ENCODE measurements at regions not wholly inside any gene's neighbourhood (a gene's known extent, or its start where the extent isn't known, plus 50 kb on each side); places are given as distances from the start of the nearest gene placed in this dataset.

DNA sequence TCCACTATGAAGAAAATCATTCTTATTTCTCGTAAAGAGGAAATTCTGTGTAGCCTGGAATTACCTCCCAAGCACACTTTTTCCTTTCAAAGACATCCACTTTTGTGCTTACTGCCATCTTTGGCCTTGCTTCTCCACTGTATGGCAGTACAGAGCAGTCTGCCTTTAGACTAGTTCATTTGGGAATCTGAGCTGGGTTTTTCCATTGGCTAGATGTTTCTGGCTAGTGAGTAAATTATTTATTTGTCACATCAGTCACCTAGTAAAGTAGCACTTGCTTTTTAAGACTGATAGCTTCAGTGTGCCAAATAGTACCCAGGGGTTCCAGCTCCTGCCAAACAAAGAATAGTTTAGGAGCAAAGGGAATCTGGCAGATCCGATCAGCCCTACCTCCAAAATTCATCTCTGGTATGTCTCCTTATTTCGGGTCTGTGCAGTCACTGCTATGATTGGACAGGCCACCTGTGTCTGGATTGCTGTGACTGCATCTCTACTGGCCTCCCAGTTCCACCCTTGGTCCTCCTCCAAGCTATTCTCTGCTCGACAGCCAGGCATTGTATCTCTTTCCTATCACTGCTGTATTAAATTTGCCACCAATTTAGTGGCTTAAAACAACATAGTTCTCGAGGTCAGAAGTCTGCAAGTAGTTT lies 97.6 kb downstream of the NUDT12 start:
- Histone ChIP-seq H4K8ac (ENCODE audit: low read depth in 2 of 2, low read length in 2 of 2) (no peak overlapping the region), H2BK120ac (ENCODE audit: low read depth, low read length) (peak overlapping the region; percentile 14; the same call in 1 of the 2 replicates), H4K5ac (ENCODE audit: low read depth, low read length) (no peak overlapping the region), H4K91ac (ENCODE audit: insufficient read depth, low read depth, low read length) (no peak overlapping the region), H3K9ac (ENCODE audit: low read depth, low read length) (no peak overlapping the region), H3K14ac (replicated peaks; ENCODE audit: low read depth, low read length) (no peak overlapping the region; the same call in 1 of the 2 replicates), H4K20me1 (ENCODE audit: insufficient read depth, low read length) (no peaks in the 10 kb centered on the region), H3K4ac (ENCODE audit: low read depth, low read length) (0 out of 2 replicates have a peak overlapping the region, but pooled peaks have one; percentile 22), H2AK5ac (ENCODE audit: low read depth, low read length) (no peak overlapping the region), H3K4me3 (ENCODE audit: insufficient read depth, low read depth, low read length) (no peak overlapping the region), H3K9me1 (ENCODE audit: insufficient read depth, low read length) (peaks cover 8% of the 10 kb centered on the region; the same call in 1 of the 2 replicates), H3K18ac (ENCODE audit: low read depth, low read length) (no peak overlapping the region), H3K56ac (ENCODE audit: extremely low read depth, insufficient read depth, low read length) (no peak overlapping the region), H2AFZ (replicated peaks; ENCODE audit: low read length, poor library complexity) (peak overlapping the region; percentile 38), H2BK5ac (ENCODE audit: low read depth, low read length, poor library complexity, severe bottlenecking) (no peak overlapping the region), H3K27me3 (ENCODE audit: control insufficient read depth, insufficient read depth, low read length) (no peaks in the 10 kb centered on the region), H2AK9ac (replicated peaks; ENCODE audit: low read depth, low read length, poor library complexity) (no peak overlapping the region), H3K36me3 (ENCODE audit: control insufficient read depth, insufficient read depth, low read length) (no peaks in the 10 kb centered on the region), H2BK15ac (ENCODE audit: low read depth, low read length) (no peak overlapping the region), H3K4me1 (ENCODE audit: control insufficient read depth, insufficient read depth, low read length) (peaks cover 3% of the 10 kb centered on the region; the same call in 1 of the 2 replicates), H3K79me1 (ENCODE audit: low read depth in 1 of 2, low read length in 2 of 2) (0 out of 4 replicates have a peak, but pooled peaks cover 0 to 3% of the 10 kb centered on the region in 2 experiments), H3K4me2 (ENCODE audit: low read depth, low read length) (no peak overlapping the region), H3K27ac (ENCODE audit: insufficient read depth, low read length) (no peak overlapping the region), H3K23ac (ENCODE audit: low read depth, low read length) (no peak overlapping the region), H2BK20ac (ENCODE audit: low read depth, low read length) (peak overlapping the region; percentile 8; the same call in 1 of the 2 replicates), H3K9me3 (ENCODE audit: control insufficient read depth, insufficient read depth, low read length) (no peaks in the 10 kb centered on the region)
- ATAC-seq (ENCODE audit: low read depth) (no peak), DNase-seq (no peak)
- intact Hi-C loops (cut with micrococcal nuclease) (no loop called here), in situ Hi-C loops (cut with MboI; ENCODE audit: low sequenced_read_pairs) (no loop called here), dilution Hi-C loops (cut with HindIII; ENCODE audit: low sequenced_read_pairs, unreplicated experiment) (no loop called here)
- CTCF ChIA-PET: interaction anchor here (0.5 to 1.0 kb wide), 3 partner anchors 192 to 240 kb away, joined by 4 to 5 read pairs (median 4); partner anchors contain the start of gene MACIR
- no TSS peak for BruUV-seq (replicated peaks)
- POLR2A ChIA-PET (ENCODE audit: unreplicated experiment): no interaction called here
- 91% methylated on average over 3 of the region's 5 CpGs; no CpG with 5 or more reads in 1 of the 2 experiments for WGBS, 2 experiments (ENCODE audit: extremely low coverage in 2 of 2, insufficient read length in 1 of 2)
- no peak for TF ChIP-seq CEBPB (IDR thresholded peaks at IDR 0.05; ENCODE audit: low read depth, low read length)
- TF ChIP-seq, protein P1, sequence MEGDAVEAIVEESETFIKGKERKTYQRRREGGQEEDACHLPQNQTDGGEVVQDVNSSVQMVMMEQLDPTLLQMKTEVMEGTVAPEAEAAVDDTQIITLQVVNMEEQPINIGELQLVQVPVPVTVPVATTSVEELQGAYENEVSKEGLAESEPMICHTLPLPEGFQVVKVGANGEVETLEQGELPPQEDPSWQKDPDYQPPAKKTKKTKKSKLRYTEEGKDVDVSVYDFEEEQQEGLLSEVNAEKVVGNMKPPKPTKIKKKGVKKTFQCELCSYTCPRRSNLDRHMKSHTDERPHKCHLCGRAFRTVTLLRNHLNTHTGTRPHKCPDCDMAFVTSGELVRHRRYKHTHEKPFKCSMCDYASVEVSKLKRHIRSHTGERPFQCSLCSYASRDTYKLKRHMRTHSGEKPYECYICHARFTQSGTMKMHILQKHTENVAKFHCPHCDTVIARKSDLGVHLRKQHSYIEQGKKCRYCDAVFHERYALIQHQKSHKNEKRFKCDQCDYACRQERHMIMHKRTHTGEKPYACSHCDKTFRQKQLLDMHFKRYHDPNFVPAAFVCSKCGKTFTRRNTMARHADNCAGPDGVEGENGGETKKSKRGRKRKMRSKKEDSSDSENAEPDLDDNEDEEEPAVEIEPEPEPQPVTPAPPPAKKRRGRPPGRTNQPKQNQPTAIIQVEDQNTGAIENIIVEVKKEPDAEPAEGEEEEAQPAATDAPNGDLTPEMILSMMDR (conservative IDR thresholded peaks at IDR 0.05; ENCODE audit: low read depth, low read length): peak; percentile 17; the same call in 1 of the 2 replicates
